AG09309 (cell line): ENCODE measurements at regions not wholly inside any gene's neighbourhood (a gene's known extent, or its start where the extent isn't known, plus 50 kb on each side); places are given as distances from the start of the nearest gene placed in this dataset.
"Not testable (repeated sequence)": the region's sequence is repeated elsewhere in the genome, so short reads cannot be mapped to it uniquely, and the experiment has no call there.

ENCODE experiments used
- DNase-seq: peaks from one replicate; pipeline ENCODE4 v3.0.0-alpha.2; 2010; ENCODE audit warnings: low read depth
- H3K4me3 ChIP-seq: 2 replicates; pipeline ENCODE4 v1.5.1; 2011; ENCODE audit warnings: mild to moderate bottlenecking, low read depth, low read length, moderate library complexity; ENCODE audit not compliant: control insufficient read depth
- TF ChIP-seq, protein P1 (sequence below): IDR thresholded peaks from 2 replicates; pipeline ENCODE4 v1.5.1; 2011; ENCODE audit warnings: mild to moderate bottlenecking, low read depth, low read length, inconsistent platforms; ENCODE audit not compliant: insufficient read depth, control insufficient read depth; ENCODE audit errors: missing control alignments

DNA sequence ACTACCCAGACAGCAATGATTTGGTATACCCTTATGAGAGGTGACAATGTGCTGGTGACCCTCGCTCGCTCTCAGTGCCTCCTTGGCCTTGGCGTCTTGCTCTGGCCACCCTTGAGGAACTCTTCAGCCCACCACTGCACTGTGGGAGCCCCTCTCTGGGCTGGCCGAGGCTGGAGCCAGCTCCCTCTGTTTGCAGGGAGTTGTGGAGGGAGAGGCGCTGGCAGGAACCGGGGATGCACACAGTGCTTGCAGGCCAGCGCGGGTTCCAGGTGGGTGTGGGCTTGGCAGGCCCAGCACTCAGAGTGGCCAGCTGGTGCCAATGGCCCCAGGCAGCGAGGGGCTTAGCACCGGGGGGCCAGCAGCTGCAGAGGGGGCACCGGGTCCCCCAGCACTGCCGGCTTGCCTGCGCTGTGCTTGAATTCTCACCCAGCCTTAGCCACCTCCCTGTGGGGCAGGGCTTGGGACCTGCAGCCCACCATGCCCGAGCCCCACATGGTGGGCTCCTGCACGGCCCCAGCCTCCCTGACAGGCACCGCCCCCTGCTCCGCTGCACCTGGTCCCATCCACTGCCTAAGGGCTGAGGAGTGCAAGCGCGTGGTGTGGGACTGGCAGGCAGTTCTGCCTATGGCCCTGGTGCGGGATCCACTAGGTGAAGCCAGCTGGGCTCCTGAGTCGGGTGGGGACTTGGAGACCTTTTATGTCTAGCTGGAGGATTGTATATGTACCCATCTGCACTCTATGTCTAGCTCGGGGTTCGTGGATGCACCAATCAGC is 857.0 kb upstream of the IGFBP7 start:
- no peak for DNase-seq
- TF ChIP-seq, protein P1, sequence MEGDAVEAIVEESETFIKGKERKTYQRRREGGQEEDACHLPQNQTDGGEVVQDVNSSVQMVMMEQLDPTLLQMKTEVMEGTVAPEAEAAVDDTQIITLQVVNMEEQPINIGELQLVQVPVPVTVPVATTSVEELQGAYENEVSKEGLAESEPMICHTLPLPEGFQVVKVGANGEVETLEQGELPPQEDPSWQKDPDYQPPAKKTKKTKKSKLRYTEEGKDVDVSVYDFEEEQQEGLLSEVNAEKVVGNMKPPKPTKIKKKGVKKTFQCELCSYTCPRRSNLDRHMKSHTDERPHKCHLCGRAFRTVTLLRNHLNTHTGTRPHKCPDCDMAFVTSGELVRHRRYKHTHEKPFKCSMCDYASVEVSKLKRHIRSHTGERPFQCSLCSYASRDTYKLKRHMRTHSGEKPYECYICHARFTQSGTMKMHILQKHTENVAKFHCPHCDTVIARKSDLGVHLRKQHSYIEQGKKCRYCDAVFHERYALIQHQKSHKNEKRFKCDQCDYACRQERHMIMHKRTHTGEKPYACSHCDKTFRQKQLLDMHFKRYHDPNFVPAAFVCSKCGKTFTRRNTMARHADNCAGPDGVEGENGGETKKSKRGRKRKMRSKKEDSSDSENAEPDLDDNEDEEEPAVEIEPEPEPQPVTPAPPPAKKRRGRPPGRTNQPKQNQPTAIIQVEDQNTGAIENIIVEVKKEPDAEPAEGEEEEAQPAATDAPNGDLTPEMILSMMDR = no peak
- H3K4me3 ChIP-seq = no peak overlapping the region

DNA sequence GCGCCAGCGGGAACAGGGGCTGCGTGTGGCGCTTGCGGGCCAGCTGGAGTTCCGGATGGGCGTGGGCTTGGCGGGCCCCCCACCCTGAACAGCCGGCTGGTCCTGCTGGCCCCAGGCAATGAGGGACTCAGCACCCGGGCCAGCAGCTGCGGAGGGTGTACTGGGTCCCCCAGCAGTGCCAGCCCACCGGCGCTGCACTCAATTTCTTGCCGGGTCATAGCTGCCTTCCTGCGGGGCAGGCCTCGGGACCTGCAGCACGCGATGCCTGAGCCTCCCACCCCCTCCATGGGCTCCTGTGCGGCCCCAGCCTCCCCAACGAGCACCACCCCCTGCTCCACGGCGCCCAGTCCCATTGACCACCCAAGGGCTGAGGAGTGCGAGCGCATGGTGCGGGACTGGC is 855.2 kb upstream of the IGFBP7 start:
- not testable (repeated sequence) for DNase-seq, H3K4me3 ChIP-seq

DNA sequence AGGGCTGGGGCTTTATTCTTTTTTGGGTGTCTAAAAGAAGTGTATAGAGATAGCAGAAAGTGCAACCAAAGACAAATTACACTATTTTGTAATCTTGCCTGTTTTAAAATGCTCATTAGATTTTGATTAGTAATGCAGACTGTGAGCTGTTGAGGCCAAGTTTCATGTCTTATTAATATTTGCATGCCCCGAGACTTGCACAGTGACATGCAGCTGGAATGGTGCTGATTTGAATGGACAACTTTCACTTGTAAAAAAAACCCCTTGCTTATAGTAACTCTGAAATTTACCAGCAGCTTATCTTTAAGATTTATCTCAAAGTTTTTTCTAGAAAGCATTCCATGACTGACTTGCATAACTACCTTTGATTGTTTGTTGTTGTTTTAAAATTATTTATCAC is 835.1 kb upstream of the IGFBP7 start:
- H3K4me3 ChIP-seq = no peak overlapping the region
- TF ChIP-seq, protein P1 = no peak
- no peak for DNase-seq

- no peak for DNase-seq
- no peak overlapping the region for H3K4me3 ChIP-seq
- TF ChIP-seq, protein P1 = no peak
These were observed 833.5 kb upstream of the IGFBP7 start for GRCh38 chr4:57943682-57944081.

GRCh38 chr4:57937326-57937725 is 827.1 kb upstream of the IGFBP7 start:
- not testable (repeated sequence) for DNase-seq, H3K4me3 ChIP-seq

- TF ChIP-seq, protein P1 = no peak
- no peak overlapping the region for H3K4me3 ChIP-seq
- DNase-seq = no peak
These were observed 816.1 kb upstream of the IGFBP7 start for GRCh38 chr4:57926311-57926710.

GRCh38 chr4:57924951-57925350 is 814.8 kb upstream of the IGFBP7 start:
- no peak for DNase-seq
- no peak overlapping the region for H3K4me3 ChIP-seq
- TF ChIP-seq, protein P1 = no peak

GRCh38 chr4:57916479-57916878 is 806.3 kb upstream of the IGFBP7 start:
- no peak for DNase-seq
- TF ChIP-seq, protein P1 = no peak
- H3K4me3 ChIP-seq = no peak overlapping the region
